M059J (cell line): ENCODE measurements at regions not wholly inside any gene's neighbourhood (a gene's known extent, or its start where the extent isn't known, plus 50 kb on each side); places are given as distances from the start of the nearest gene placed in this dataset.
"Not testable (repeated sequence)": the region's sequence is repeated elsewhere in the genome, so short reads cannot be mapped to it uniquely, and the experiment has no call there.

Experiments
- DNase-seq: peaks from one replicate; pipeline ENCODE4 v3.0.0-alpha.2; 2012; ENCODE audit warnings: low read depth

DNA sequence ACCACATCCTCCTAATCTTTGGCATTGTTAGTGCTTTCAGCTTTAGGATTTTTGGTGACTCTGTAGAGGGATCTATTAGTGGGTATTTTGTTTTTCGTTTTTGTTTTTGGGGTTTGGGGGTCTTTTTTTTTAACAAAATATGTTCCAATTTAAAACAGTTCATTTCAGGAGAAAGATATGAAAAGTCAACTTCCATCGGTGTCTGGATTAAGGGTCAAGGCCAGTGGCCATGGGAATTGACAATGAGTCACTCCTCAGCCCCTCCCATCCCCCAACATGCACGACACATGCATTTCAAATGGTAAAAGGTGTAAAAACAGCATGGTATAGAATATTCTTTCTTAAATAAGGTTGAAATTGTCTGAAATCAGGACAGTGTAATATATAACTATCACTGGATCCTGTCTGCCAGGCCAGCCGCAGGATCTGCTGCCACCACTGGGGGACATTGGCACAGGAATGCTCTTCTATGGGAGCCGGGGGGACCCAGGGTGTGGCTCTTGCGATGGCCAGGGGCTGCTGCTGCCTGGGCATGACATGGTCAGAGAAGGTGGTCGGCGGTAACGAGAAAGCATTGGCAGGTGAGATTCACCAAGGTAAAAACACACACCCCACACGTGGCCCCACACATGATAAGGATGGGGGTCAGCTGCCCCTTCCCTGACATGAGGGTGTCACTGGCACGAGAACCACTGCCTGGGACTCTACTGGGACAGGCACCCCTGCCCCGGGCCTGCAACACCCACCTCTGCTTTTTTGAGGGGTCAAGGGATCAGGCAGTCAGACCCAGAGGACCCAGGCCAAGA, 126.2 kb upstream of the KCTD7 start:
- DNase-seq, result no peak

DNA sequence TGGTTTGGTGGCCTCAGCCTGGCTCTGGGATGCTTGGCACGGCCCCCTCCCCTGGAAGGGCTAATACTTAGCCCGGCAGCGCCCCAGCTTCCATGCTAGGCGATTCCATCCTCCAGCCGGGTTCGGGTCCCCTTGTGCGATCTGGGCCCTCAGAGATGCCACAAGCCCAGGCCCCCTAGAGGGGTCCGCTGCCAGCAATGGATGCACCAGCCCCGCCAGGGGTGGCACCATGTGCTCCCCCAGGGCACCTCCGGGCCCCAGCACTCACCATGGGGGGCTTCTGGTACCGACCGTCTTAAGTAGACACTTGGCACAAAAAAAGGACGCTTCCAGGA, 125.7 kb upstream of the KCTD7 start:
- no peak for DNase-seq

DNA sequence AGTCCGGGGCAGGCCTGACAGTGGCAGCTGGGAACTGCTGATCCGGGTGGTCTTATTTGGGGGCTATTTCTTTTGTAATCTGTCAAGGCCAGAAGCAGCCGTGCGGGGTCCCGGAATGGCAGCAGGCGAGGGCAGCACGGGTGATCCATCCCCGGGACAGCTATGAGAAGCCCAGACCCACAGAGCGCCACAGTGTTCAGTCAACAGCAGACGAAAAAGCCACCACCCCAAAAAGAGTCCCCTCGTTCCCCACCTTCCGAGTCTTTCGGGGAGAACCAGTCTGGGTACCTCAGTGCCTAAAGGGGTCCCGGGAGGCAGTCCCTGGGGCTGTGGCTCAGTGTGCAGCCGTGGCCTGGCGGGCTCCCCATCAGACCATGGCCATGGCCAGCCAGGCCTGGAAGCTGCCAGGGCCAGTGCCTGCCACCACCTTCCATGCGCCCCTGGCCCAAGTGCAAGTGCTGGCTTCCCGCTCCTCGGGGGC, 125.1 kb upstream of the KCTD7 start:
- DNase-seq, result no peak

DNA sequence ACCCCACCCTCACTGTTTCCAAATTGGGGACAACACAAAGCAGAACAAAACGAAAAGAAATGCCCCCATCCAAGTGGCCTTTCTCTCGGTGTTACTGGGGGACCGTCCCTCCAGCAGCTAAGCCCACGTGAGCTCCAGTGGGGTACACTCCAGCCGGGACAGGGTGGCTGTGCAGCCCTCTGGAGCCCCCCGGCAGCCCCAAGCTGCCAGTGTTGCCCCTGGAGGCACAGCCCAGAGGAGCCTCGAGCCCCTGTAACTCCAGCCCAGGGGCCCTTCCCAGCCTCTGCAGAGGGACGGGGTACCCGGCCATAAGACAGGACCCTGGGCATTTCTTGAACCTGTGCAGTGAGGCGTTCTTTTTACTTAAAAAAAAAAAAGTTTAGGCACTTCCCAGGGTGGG, 124.5 kb upstream of the KCTD7 start:
- no peak for DNase-seq

DNA sequence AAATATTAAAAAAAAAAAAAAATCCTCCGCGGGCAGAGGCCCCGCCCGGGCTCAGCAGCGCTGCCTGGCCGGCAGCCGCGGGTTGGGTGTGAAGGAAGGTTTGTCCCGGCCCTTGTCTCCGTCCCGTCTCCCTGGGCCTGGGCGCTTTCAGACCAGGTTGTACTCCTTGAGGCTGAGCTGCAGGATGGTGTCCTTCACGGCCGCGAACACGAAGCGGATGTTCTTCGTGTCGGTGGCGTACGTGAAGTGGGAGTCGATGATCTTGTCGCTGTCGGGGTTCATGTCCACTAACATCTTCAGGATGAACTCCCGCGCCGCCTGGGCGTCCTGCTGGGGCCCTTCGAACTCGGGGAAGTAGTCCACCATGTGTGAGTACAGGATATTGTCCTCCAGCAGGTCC, 123.7 kb upstream of the KCTD7 start:
- DNase-seq, result no peak

DNA sequence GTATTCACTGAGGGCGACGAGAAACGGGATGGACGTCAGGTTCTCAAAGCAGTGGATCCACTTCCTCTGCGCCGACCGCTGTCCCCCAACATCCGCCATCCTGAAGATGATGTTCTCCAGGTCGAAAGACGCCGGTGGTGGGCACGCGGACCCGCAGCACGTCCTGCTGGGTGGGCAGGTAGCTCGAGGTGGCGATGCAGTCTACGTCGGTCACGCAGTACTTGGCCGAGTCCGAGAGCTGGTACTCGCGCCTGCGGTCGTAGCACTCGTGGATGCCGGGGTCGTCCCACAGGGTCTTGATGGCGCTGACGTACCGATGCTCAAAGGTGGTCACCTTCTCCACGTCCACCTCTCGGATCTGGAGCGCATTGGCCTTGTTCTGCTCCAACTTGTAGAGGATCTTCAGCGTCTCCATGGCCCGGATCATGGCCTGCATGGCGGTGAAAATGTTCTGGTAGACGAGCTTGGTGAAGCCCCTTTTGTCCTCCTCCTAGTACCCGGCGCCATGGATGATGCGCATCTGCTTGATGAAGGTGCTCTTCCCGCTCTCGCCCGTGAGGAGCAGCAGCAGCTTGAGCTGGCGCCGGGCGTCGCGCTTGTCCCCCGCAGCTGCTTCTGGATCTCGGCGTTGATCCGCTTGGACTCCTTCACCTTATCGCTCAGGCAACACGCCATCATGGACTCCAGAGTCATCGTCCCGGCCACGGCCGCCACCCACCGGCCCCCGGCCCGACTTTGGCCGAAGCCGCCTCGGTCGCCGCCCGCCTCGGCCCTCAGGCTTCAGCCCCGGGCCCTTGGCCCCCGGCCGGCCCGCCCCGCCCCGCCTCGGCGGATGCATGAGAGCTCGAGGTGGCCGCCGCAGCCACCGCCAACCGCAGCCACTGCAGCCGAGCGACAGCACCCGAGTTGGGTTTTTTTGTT, 122.9 kb upstream of the KCTD7 start:
- DNase-seq, result peak; percentile 30

DNA sequence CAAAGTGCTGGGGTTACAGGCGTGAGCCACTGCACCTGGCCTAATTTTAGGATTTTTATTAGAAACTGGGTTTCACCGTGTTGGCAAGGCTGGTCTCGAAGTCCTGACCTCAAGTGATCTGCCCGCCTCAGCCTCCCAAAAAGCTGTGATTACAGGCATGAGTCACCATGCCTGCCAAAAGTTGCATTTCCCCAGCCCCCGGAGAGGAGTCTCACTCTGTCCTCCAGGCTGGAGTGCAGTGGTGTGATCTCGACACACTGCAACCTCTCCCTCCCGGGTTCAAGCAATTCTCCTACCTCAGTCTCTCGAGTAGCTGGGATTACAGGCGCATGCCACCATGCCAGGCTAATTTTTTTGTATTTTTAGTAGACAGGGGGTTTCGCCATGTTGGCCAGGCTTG, 122.0 kb upstream of the KCTD7 start:
- DNase-seq, result peak; percentile 49

DNA sequence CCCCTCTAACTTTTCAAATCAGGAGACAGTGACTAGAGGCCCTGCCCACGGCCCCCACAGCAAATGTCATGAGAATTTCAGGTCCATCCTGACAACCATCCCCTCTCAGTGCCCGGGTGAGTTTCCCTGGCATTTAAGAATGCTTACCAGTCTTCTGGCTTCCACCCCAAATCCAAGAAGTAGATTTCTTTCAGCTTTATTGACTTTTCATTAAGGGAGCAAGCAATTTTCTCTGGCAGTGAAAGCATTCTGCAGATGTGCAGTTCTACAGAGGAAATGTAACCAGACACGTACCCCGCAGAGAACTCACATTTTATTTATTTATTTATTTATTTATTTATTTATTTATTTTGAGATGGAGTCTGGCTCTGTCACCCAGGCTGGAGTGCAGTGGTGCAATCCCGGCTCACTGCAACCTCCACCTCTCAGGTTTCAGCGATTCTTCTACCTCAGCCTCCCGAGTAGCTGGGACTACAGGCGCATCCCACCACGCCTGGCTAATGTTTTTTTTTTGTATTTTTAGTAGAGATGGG, 120.9 kb upstream of the KCTD7 start:
- no peak for DNase-seq

DNA sequence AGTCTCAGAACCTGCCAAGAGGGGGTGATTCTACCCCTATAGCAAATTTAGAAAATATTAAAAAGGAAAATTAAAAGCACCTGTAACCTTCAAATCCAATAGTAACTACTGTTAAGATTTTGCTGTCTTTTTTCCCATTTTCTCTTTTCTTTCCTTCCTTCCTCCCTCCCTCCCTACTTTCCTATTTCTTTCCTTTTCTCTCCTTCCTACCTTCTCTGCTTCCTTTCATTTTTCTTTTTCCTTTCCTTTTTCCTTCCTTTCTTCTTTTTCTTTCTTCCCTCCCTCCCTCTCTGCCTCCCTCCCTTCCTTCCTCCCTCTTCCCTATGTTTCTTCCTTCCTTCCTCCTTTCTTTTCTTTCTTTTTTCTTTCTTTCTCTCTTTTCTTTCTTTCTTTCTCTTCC, 120.2 kb upstream of the KCTD7 start:
- no peak for DNase-seq

DNA sequence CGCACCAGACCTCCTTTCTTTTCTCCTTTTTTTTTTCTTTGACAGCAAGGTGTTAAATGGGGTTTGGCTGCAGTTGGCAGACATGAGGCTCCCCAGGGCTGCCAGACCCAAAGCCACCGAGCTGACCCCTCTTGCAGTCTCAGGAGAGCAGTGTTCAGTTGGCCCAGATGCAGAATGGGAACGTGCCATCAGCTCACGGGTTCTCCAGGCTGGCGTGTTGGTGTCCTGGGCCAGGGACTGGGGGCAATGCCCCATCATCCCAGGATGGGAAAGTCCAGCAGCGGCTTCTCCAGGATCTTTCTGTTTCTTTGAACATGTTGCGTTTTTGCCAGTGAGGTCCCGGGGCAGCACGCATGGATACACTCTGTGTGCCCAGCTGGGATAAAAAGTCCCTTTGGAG, 114.6 kb upstream of the KCTD7 start:
- DNase-seq, result no peak

DNA sequence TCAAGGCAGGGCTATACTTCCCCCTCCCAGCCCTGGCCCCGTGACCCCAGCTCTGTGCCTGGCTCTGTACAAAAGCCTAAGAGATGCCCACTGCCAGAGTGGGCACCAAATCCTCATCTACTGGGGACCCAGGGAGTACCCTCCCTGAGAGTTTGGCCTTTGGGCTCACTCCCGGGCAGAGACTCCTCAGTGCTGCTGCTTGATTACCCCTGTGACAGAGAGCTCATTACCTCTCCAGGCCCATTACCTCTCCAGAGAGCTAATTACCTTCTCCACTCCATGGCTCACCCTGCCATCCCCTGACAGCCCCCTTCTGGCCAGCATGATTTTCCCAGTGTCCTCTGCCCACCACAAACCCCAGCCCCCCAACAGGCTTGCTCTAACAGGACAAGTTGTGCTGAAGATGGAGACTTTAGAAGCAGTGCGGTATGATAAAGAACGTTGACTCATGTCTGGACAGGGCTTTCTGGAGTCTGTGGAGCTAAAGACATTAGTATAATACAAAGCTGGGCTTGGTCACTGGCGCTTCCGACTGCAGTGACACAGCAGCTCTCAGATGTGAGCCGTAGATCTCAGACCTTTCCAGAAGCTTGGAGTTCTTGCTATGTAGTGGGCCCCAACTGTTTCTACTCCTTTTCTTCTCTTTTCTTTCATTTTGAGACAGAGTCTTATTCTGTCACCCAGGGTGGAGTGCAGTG, 111.3 kb upstream of the KCTD7 start:
- DNase-seq, result no peak

DNA sequence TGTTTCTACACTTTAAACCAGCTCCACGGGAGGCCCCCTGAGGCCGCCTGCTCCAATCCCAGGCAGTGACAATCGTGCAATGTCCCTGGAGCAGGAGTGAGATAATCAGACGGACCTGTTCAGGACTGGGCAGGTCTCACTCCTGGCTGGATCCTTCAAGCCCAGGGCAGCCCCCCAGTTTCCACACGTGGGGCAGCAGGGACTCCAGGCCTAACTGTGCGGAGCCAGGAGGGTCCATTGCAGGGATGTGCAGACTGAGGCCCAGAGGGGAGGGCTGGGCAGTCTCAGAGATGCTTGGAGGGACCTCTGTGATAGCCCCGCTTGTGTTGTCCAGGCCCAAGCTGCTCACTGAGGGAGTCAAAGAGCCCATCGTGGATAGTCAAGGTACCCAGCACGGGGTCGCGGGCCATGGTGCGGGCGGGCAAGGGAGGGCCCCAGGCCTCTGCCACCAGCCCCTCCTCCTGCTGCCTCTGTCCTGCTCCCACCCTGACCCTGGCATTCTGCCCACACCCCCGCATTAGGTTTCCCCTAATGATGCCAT, 110.5 kb upstream of the KCTD7 start:
- DNase-seq, result no peak

DNA sequence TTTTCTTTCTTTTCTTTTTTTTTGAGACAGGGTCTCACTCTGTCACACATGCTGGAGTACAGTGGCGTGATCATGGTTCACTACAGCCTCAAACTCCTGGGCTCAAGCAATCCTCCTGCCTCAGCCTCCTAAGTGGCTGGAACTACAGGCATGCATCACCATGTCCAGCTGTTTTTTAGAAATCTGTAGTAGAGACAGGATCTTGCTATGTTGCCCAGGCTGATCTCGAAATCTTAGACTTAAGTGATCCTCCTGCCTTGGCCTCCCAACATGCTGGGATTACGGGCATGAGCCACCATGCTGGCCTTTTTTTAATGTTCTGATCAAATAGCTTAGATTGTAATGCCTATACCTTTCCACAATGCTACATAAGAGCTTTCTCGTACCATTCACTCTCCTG, 107.0 kb upstream of the KCTD7 start:
- DNase-seq, result no peak

DNA sequence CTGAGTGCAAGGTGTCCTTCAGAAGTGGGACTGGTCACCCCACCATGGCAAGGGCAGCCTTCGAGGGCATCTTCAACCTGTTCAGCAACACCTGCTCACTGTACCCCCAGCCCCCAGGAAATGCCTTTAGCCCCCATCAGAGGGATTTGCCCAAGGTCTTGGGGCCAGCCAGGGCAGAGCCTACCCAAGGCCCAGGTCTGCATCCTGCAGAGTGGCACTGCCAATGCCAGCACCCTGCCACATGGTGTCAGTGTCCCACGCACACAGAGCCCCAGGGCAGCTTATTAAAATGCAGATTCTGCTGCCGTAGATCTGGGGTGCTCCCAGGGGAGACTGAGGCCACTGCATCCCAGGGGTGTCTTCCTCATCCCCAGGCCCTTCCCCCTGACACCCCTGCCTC, 106.2 kb upstream of the KCTD7 start:
- DNase-seq, result peak; percentile 31

DNA sequence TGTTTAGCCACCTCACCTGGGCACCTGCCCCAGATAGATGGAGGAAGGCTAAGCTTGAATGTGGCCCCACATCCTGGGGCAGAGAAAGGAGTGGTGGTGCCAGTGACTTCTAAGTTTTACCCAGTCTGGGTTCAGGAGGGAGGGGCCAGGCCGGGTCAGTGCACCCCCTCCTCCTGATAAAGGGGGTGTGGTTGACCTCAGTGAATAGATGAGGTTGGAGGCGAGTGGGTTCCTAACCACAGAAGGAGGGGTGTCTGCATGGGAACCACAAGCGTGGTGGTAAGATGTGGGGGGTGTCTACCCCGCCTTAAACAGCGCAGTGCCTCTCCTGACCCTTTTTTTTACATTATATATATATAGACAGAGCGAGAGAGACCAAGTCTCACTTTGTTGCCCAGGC, 105.3 kb upstream of the KCTD7 start:
- DNase-seq, result no peak

DNA sequence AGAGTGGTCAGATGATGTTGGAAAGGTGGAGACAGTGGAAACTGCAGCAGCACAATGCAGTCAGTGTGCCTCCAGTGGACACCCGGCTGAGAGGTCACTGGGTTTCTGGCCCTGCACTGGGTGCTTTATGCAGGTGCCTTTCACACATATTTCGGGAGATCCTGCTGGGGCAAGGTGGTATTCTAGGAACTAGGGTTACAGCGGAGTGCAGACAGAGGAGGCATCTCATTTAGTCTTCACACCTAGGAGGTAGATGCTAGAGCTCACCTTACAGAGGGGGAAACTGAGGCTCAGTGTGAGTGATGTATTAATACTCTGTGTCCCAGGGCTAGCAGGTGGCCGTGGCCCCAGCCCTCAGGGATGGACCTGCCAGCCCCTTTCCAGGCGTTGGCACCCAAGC, 103.9 kb upstream of the KCTD7 start:
- DNase-seq, result no peak

DNA sequence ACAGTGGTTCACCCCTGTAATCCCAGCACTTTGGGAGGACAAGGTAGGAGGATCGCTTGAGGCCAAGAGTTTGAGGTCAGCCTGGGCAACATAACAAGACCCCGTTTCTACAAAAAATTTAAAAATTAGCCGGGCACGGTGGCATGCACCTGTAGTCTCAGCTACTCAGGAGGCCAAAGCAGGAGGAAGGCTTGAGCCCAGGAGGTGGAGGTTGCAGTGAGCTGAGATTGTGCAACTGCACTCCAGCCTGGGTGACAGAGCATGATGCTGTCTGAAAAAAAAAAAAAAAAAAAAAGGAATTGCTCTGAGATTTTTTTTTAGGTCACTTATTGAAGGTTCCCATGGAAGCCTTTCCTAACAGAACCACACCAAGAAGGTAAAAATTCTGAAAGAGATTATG, 101.9 kb upstream of the KCTD7 start:
- DNase-seq, result not testable (repeated sequence)

DNA sequence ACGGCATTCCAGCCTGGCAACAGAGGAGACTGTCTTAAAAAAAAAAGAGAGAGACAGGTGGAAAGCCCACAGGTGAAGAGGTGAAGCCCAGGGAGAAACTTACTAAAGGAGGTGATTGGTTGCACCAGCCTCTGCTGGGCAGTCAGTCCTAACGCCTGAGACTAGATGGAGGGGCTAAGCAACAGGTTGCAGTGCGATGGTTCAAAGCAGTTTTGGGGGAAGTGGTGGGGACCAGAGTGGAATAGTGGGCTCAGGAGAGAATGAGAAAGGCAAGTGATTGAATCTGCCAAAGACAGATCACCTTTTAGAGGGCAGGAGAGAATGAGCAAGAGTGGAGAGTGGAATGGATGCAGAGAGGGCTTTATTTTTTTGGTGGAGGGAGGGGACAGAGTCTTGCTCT, 100.0 kb upstream of the KCTD7 start:
- no peak for DNase-seq

DNA sequence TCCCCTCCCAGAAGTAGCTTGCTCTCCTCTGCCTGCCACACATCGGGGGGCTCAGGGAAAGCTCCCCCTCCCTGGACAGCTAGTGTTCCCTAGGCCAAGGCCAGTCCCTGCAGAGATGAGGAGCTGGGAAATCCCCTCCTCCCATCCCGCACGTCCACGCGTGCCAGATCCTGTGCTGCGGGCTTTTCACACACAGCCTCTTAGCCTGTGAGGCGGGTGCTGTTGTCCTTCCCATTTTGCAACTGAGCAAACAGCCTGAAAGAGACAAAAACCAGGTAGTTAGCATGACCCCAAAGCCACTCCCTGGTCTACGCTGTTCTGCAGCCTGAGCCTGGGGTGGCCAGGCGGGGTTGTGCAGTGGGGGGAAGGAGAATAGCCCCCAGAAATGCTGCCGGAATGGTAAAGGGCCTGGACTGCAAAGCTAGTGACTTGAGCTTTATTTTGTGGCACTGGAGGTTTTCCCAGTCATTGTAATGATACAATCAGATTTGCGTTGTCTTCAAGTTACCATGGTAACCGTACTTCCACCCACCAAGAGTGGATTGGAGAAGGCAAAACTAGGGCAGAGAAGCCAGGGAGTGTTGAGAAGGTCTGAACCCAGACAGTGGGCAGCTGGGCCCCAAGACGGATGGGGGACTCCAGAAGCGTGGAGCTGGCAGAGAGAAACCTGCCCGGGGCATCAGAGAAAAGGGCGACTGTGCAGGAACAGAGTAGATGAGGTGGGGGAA, 98.6 kb upstream of the KCTD7 start:
- peak; percentile 50 for DNase-seq

DNA sequence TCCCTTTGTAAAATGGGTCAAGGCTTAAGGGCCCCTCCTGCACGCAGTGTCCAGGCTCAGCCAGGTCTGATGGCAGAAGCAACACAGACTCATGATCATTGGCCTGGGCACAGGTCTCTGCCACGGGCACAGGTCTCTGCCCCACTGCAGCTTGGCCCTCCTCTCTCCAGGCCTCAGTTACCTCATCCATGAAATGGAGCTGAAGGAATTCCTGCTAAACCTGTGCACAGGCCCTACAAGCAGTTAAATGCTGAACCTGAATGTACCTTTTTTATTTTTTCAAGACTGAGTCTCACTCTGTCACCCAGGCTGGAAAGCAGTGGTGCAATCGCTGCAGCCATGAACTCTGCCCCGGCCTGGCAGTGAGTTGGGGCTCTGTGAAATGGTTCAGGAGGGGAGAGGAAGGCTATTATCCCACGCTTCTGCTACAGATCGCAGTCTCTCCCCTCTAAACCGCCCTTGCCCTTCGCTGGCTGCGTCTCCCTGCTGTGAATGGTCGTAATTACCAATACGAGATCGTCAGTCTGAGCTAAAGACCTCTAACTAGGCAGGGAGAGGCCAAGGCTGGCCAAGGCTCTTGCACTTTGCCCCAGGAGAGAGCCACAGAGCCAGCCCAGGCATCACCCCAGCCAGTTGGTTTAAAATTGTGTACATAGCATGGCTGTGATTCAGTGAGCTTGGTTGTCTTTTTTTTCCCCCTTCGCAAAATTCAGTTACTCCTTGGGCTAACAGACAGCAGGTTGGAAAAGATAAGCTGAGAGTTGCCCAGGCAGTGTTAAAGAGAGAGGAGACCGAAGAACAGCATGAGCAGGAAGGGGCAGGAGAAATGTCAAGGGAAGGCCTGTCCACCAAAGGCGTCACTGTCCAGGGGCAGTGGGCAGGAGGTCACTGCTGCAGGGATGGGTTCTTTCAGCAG, 93.0 kb upstream of the KCTD7 start:
- no peak for DNase-seq
